H1 (cell line): ENCODE measurements at regions not wholly inside any gene's neighbourhood (a gene's known extent, or its start where the extent isn't known, plus 50 kb on each side); places are given as distances from the start of the nearest gene placed in this dataset.

ENCODE experiments used
- CTCF ChIA-PET: fragments of 300-600 bp; sonication (Branson Sonifier 250); formaldehyde crosslinking; loops from one replicate; lab custom pipeline; 2021; ENCODE audit not compliant: partially characterized antibody; lab: Charles Lee
- POLR2A ChIA-PET: fragments of 300-600 bp; sonication (Branson Sonifier 250); formaldehyde crosslinking; loops from one replicate; lab custom pipeline; 2021; ENCODE audit warnings: inconsistent platforms; ENCODE audit not compliant: partially characterized antibody; lab: Charles Lee
- DNase-seq, 2 experiments: peaks; one replicate each; pipeline versions ENCODE4 v3.0.0 to v3.0.0-alpha.2; 2010 to 2022; ENCODE audit warnings: low spot score in 2 of 2, low read depth in 1 of 2, mixed read lengths in 1 of 2
- FAIRE-seq: peaks from 2 replicates; lab custom pipeline; 2011; peaks lifted over from hg19 to GRCh38; lab: Jason Lieb, UNC
- H2AFZ ChIP-seq: 2 replicates; pipeline ENCODE4 v1.8.1; 2012; ENCODE audit warnings: low read length, inconsistent platforms
- H2AK5ac ChIP-seq: 2 replicates; pipeline ENCODE4 v1.6.1; 2013; ENCODE audit warnings: low read depth, low read length
- H2BK120ac ChIP-seq: replicated peaks from 2 replicates; pipeline ENCODE3; 2013; ENCODE audit warnings: low read depth, low read length, inconsistent platforms
- H2BK12ac ChIP-seq: 2 replicates; pipeline ENCODE4 v1.6.1; 2013; ENCODE audit warnings: low read depth, low read length
- H2BK15ac ChIP-seq: 2 replicates; pipeline ENCODE4 v1.6.1; 2013; ENCODE audit warnings: low read length
- H2BK20ac ChIP-seq: 2 replicates; pipeline ENCODE4 v1.6.1; 2013; ENCODE audit warnings: low read length
- H2BK5ac ChIP-seq: 2 replicates; pipeline ENCODE4 v1.6.1; 2013; ENCODE audit warnings: low read depth, low read length
- H3K14ac ChIP-seq: 2 replicates; pipeline ENCODE4 v1.6.1; 2013; ENCODE audit warnings: inconsistent platforms; ENCODE audit not compliant: insufficient read length
- H3K18ac ChIP-seq: 2 replicates; pipeline ENCODE4 v1.6.1; 2013; ENCODE audit warnings: low read length; ENCODE audit errors: extremely low read depth
- H3K23ac ChIP-seq: 2 replicates; pipeline ENCODE4 v1.6.1; 2013; ENCODE audit warnings: inconsistent platforms; ENCODE audit not compliant: insufficient read length
- H3K23me2 ChIP-seq: 2 replicates; pipeline ENCODE4 v1.6.1; 2013; ENCODE audit warnings: low read depth, low read length
- H3K27ac ChIP-seq: 2 replicates; pipeline ENCODE4 v1.6.1; 2011; ENCODE audit warnings: low read depth, low read length, inconsistent platforms
- H3K27me3 ChIP-seq, 4 experiments: replicated peaks in 1 of 4; 1 replicate in 1 of 4; 2 replicates in 3 of 4; pipeline versions ENCODE4 v1.6.1 to v1.8.1; 2011 to 2013; ENCODE audit warnings: low read length in 3 of 4, mild to moderate bottlenecking in 3 of 4, inconsistent platforms in 2 of 4, mixed read lengths in 2 of 4, moderate library complexity in 1 of 4; ENCODE audit not compliant: control insufficient read depth in 3 of 4, insufficient read depth in 3 of 4; ENCODE audit errors: extremely low read depth in 1 of 4
- H3K36me3 ChIP-seq, 4 experiments: 2 replicates each; pipeline versions ENCODE4 v1.6.1 to v1.8.1; 2011 to 2013; ENCODE audit warnings: mild to moderate bottlenecking in 4 of 4, low read length in 3 of 4, moderate library complexity in 2 of 4, control low read depth in 1 of 4, inconsistent platforms in 1 of 4; ENCODE audit not compliant: insufficient read depth in 4 of 4, control insufficient read depth in 2 of 4
- H3K4ac ChIP-seq: replicated peaks from 2 replicates; pipeline ENCODE3; 2013; ENCODE audit warnings: low read length, low read depth, mixed read lengths, inconsistent platforms; ENCODE audit not compliant: insufficient read length
- H3K4me1 ChIP-seq, 4 experiments: replicated peaks in 1 of 4; 1 replicate in 1 of 4; 2 replicates in 3 of 4; pipeline versions ENCODE4 v1.6.1 to v1.8.1; 2011 to 2013; ENCODE audit warnings: low read length in 3 of 4, inconsistent platforms in 2 of 4, mixed read lengths in 1 of 4; ENCODE audit not compliant: insufficient read depth in 4 of 4, control insufficient read depth in 3 of 4
- H3K4me2 ChIP-seq, 2 experiments: 2 replicates each; pipeline versions ENCODE4 v1.6.1 to v1.8.1; 2011 to 2013; ENCODE audit warnings: low read depth in 2 of 2, low read length in 2 of 2, control low read depth in 1 of 2, inconsistent platforms in 1 of 2, mild to moderate bottlenecking in 1 of 2; ENCODE audit not compliant: insufficient read depth in 1 of 2
- H3K4me3 ChIP-seq, 4 experiments: fragments of 200-600, 300-600 bp in 1 of 4; sonication (generic), shearing (Covaris generic), sonication (Bioruptor Twin) in 1 of 4; 2 replicates each; pipeline versions ENCODE4 v1.5.1 to v1.8.1; 2011 to 2016; ENCODE audit warnings: low read length in 4 of 4, low read depth in 3 of 4, control low read depth in 2 of 4, inconsistent platforms in 2 of 4, mild to moderate bottlenecking in 2 of 4, mixed read lengths in 1 of 4, moderate library complexity in 1 of 4; ENCODE audit not compliant: insufficient read depth in 2 of 4; ENCODE audit errors: extremely low read depth in 1 of 4
- H3K56ac ChIP-seq: replicated peaks from 2 replicates; pipeline ENCODE3; 2013; ENCODE audit warnings: low read depth, mild to moderate bottlenecking, mixed read lengths, low read length, inconsistent platforms; ENCODE audit not compliant: insufficient read length
- H3K79me1 ChIP-seq: 2 replicates; pipeline ENCODE4 v1.6.1; 2013; ENCODE audit warnings: low read depth, low read length, control low read depth
- H3K79me2 ChIP-seq, 2 experiments: 2 replicates each; pipeline versions ENCODE4 v1.6.1 to v1.8.1; 2012 to 2013; ENCODE audit warnings: low read length in 2 of 2, mild to moderate bottlenecking in 2 of 2, inconsistent platforms in 1 of 2; ENCODE audit not compliant: insufficient read depth in 2 of 2, control insufficient read depth in 1 of 2
- H3K9ac ChIP-seq, 4 experiments: replicated peaks in 1 of 4; 1 replicate in 1 of 4; 2 replicates in 3 of 4; pipeline versions ENCODE4 v1.6.1 to v1.8.1; 2011 to 2013; ENCODE audit warnings: low read depth in 3 of 4, low read length in 3 of 4, control low read depth in 2 of 4, mild to moderate bottlenecking in 2 of 4, moderate library complexity in 2 of 4, inconsistent platforms in 1 of 4; ENCODE audit errors: extremely low read depth in 1 of 4
- H3K9me3 ChIP-seq, 2 experiments: 2 replicates each; pipeline versions ENCODE4 v1.6.1 to v1.8.1; 2012 to 2013; ENCODE audit warnings: mild to moderate bottlenecking in 2 of 2, moderate library complexity in 2 of 2, control low read depth in 1 of 2, inconsistent platforms in 1 of 2, low read depth in 1 of 2, low read length in 1 of 2, mixed read lengths in 1 of 2; ENCODE audit not compliant: insufficient read depth in 2 of 2
- H4K20me1 ChIP-seq, 2 experiments: replicated peaks in 1 of 2; 2 replicates each; pipeline versions ENCODE3 to v1.8.1; 2011 to 2013; ENCODE audit warnings: inconsistent platforms in 2 of 2, low read length in 2 of 2, mild to moderate bottlenecking in 1 of 2; ENCODE audit not compliant: insufficient read depth in 2 of 2, control insufficient read depth in 1 of 2
- H4K5ac ChIP-seq: 2 replicates; pipeline ENCODE4 v1.6.1; 2013; ENCODE audit warnings: low read length, low read depth, mixed read lengths, inconsistent platforms; ENCODE audit not compliant: insufficient read length
- H4K8ac ChIP-seq: 2 replicates; pipeline ENCODE4 v1.8.0; 2013; ENCODE audit warnings: mild to moderate bottlenecking, moderate library complexity, low read length, inconsistent platforms; ENCODE audit not compliant: insufficient read depth; ENCODE audit errors: extremely low read depth
- H4K91ac ChIP-seq: replicated peaks from 2 replicates; pipeline ENCODE3; 2013; ENCODE audit warnings: low read length, mixed read lengths, inconsistent platforms; ENCODE audit not compliant: insufficient read length
- KDM5A ChIP-seq: fragments of 200-600 bp; IDR thresholded peaks from 2 replicates; pipeline ENCODE4 v1.7.1; 2012; ENCODE audit warnings: mild to moderate bottlenecking, low read length, inconsistent platforms, mixed read lengths
- SIRT6 ChIP-seq: IDR thresholded peaks from one replicate; pipeline ENCODE4 v1.7.1; 2012; ENCODE audit warnings: low read length, inconsistent platforms

- TF ChIP-seq SIRT6 (no peak), KDM5A (no peak)
- TF ChIP-seq, all 59 proteins: peak for 0
- no peak overlapping the region for H2AFZ ChIP-seq
These were observed 143.4 kb downstream of the WNT5A start for GRCh38 chr3:55343486-55344357.

More at GRCh38 chr3:55343486-55344357, 143.4 kb downstream of the WNT5A start:
- Histone ChIP-seq H2BK120ac (no peak overlapping the region), H3K14ac (no peak overlapping the region), H3K23ac (no peak overlapping the region), H3K4ac (no peak overlapping the region), H2BK5ac (no peak overlapping the region), H4K91ac (no peak overlapping the region), H3K9ac (no peak overlapping the region), H4K5ac (no peak overlapping the region), H3K4me3 (no peak overlapping the region), H3K23me2 (no peaks in the 10 kb centered on the region), H2BK15ac (no peak overlapping the region), H3K56ac (no peak overlapping the region), H4K20me1 (no peaks in the 10 kb centered on the region), H3K79me2 (no peaks in the 10 kb centered on the region), H3K9me3 (no peaks in the 10 kb centered on the region), H3K36me3 (no peaks in the 10 kb centered on the region), H2AK5ac (no peak overlapping the region), H3K27ac (no peak overlapping the region), H3K18ac (no peak overlapping the region), H3K79me1 (no peaks in the 10 kb centered on the region), H3K27me3 (no peaks in the 10 kb centered on the region), H3K4me1 (no peaks in the 10 kb centered on the region), H2BK20ac (no peak overlapping the region), H4K8ac (no peak overlapping the region), H3K4me2 (no peak overlapping the region), H2BK12ac (no peak overlapping the region)
- ChIA-PET CTCF (no interaction called here), POLR2A (no interaction called here)
- no peak for FAIRE-seq
- no peak for DNase-seq
